HG03354 (cell line): ENCODE measurements at regions not wholly inside any gene's neighbourhood (a gene's known extent, or its start where the extent isn't known, plus 50 kb on each side); places are given as distances from the start of the nearest gene placed in this dataset.
A peak's percentile ranks its signal among the peaks of the same experiment; 100 is the strongest.

Source experiments
- ATAC-seq: cut with Tn5 transposase; IDR thresholded peaks from one replicate; pipeline ENCODE4 v1.9.1; 2021; ENCODE audit warnings: mild to moderate bottlenecking; ENCODE audit not compliant: unreplicated experiment, poor library complexity, severe bottlenecking

DNA sequence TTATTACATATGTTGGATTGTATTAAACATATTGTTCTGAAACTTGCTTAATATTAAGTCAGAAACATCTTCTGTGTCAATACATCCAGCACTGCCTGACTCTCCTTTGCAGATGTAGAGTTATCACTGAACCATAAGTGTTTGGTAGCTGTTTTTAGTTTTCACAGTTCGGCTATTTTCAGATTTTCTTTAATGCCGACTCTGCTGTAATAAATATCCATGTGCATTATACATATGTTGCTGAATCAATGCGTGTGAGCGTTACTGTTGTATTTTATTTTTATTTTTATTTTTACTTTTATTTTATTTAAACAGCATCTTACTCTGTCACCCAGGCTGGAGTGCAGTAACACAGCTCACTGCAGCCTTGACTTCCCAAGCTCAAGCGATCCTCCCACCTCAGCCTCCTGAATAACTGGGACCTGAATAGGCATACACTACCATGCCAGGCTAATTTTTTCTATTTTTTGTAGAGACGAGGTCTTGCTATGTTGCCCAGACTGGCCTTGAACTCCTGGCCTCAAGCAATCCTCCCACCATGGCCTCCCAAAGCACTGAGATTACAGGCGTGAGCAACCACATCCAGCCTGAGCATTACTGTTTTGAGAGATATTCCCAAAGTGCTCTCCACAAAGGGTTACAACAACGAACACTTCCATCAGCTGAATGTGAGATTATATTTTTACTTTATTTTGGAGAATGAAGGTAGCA is 50.7 kb upstream of the NOCT start:
- no peak for ATAC-seq

DNA sequence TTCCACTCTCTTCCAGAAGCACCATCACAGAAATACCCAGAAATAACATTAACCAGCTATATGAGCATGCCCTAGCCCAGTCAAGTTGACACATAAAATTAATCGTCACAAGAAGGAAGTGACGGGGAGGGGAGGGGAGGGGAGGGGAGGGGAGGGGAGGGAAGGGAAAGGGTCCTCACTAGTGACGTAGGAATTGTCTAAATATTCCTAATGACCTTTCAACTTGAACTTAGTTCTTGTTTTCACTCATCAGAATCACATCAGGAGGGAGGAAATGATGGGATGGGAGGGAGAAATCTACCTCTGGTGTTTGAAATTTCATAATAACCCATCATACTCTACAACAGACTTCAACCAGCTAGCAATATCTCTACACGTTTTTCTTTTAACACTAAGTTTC is 52.2 kb upstream of the NOCT start:
- ATAC-seq = no peak

GRCh38 chr4:138961664-138962063 is 53.9 kb upstream of the NOCT start:
- no peak for ATAC-seq

GRCh38 chr4:138961129-138961528 is 54.5 kb upstream of the NOCT start:
- ATAC-seq = no peak

DNA sequence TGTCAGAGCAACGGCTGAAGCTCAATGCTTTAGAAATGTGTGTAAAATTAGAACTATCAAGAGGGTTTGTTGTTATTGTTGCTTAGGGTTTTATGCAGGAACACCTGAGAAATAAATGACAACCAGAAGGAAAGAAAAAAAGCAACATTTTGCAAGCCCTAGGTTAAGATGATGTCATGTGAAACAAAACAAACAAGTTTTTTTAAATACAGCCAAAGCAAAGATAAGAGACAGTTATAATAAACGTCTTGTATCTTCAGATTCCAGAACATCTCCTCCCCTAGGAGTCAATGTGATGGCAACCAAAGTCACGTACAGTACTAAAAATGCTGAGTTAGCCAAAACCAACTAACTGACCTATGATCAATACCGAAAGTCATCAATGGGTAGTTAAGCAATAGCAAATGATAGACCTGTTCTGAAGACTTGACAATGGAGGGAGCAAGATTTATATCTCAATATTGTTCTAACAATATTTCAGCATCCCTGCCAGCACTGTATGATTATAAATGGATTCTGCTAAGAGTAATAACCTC is 55.3 kb upstream of the NOCT start:
- no peak for ATAC-seq

- no peak for ATAC-seq
Observed at GRCh38 chr4:138959097-138959815, 56.3 kb upstream of the NOCT start.

DNA sequence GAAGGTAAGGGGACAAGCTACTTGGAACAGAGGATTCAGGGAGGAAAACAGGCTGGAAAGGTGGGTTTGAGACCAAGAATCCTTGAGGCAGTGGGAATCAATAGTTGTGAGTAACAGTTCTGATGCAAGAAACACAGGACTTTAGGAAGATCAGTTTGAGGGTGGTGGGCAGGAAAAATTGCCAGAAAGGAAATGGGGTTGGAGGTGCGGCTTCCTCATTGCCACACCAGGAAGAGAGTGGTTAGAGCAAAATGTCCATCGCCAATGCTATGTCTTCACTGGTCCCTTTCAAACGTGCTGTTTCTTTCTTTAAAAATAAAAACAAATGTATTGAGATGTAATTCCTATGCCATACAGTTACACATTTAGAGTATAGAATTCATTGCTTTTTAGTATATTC is 57.1 kb upstream of the NOCT start:
- ATAC-seq = no peak

DNA sequence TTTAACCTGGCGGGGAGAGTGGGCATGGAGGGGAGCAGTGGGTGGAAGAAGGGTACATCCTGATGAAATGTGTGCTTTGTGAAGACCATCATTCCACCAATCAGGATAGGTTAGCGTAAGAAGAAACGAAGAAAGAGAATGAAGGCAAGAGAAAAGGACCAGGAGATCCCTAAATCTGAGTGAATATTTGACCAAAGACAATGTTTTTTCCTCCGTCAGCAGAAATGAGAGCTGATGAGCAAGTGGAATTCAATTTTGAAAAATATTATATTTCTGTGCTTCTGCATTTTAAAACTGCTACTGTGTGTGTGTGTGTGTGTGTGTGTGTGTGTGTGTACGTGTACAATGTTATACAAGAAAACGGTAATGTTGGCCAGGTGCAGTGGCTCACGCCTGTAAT is 58.3 kb upstream of the NOCT start:
- ATAC-seq = no peak

DNA sequence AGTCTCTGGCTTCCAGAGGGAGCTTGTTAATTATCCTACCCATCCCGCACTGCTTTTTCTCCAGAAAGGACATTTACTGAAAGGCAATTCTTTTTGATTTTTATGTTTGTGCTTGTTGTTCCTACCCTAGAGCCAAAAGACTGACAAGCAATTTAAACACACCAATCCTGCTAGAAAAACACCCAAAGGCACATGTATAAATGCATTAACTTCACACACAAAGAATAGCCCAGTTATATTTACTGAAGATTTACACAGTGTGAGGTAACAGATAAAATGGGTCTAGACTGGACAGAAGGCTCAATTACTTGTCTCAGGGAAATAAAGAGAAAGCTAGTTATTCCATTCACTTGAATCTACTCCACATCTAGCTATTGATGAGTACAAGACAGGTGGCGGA is 61.2 kb upstream of the NOCT start:
- no peak for ATAC-seq

DNA sequence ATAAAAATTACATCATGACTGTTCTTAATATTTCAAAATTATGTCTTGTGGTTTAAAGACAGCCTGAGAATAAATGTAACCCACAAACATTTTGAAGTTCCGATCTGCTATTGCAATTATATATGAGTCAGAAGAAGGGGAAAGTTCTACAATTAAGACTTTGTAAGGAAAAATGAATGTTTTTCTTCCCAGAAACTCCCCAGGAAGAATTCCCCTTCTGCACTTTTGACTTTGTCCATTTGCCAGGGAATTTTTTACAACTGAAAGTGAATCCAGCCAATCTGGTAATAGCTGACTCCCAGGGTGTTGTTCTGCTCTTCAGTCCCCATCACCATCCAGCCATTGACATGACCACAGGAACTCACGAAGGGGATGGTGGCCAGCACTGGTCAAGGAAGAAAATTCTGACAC is 61.6 kb upstream of the NOCT start:
- no peak for ATAC-seq

- ATAC-seq = no peak
Observed at GRCh38 chr4:138952411-138952810, 63.2 kb upstream of the NOCT start.

GRCh38 chr4:138951764-138952163 is 63.8 kb upstream of the NOCT start:
- ATAC-seq = no peak

DNA sequence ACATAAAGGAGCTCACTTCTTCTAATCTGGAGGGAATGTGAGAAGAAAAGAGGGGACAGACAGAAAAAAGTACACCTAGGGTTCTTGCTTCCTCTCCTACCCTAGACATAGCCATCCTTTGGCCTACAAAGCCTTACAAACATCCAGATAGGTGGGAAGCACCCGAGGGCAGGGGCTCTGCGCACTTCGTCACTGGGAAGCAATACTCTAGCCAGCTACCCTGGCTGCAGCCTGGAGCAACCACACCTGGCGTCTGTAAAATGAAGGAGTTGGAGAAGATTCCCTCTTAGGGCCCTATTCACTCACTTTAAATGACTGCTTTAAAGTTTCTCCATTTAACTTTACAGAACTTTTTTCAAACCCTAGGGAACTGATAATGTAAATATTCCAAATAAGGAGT is 65.7 kb upstream of the NOCT start:
- ATAC-seq = no peak

DNA sequence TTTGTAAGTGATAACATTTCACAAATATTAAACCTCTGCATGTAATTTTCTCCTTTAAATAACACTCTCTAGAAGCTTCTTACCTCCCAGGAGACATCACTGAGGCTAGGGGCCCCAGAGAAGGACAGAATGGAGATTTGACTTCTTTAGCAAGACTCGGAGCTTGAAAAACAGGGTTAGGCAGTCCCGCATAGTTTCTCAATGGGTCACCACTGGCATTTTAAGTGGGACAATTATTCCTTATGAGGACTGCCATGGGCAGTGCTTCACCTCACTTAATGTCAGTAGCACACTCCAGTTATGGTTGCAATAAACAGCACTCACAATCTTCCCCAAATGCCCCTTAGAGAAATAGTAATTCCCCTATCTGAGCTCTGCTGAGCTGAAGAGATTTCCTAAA is 66.7 kb upstream of the NOCT start:
- no peak for ATAC-seq

GRCh38 chr4:138946306-138946705 is 69.3 kb upstream of the NOCT start:
- ATAC-seq = no peak

DNA sequence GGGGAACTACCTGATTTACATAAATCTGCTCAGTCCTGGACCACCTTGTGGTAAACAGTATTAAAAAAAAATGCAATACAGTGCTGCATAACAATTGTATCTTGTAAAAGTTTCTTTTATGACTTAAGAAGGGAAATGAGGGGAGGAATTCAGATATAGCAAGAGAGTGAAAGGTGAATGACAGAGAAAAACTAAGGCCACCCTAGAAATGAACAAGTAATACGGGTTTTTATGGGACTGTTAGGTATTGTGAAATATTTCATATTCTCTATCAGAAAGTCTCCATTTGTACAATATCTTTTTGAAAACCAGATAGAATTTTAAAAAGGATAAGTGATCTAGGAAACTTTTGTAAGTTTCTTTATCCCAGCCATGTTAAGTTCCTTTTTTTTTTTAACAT is 69.7 kb upstream of the NOCT start:
- ATAC-seq = no peak

GRCh38 chr4:138945401-138945800 is 70.2 kb upstream of the NOCT start:
- no peak for ATAC-seq

DNA sequence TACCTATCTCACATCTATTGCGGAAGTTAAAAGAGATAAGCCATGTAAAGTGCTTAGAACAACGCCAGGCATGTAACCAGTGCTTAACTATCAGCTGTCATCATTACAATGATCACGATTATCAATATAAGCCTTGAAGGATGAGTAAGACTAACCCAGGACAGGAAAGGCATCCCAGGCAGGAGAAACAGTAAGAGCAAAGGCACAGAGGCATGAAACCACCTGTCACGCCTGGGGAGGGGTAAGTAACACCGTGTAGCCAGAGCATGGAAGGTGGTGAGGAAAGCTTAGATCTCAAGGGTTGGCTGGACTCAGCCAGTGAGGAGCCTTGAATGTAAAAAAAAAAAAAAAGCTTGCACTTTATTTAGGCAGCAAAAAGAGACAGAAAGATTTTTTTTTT is 71.7 kb upstream of the NOCT start:
- ATAC-seq = no peak

DNA sequence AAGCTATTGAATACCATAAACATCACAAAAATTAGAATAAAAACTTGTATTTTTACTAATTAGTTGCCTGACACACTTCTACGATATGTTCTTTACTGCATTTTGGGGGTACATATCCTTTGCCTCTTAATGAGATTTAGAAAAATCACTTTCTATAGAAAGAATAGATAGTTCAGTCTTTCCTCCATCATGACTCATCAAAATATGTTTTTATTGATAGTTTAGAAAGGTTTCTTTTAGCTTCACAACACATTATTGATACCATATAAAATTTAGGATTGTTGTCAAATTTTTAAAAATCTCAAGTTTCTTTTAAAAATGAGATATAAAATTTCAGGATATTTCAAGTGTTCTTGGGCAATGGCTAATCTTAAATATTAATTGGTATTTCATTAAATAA is 74.5 kb upstream of the NOCT start:
- no peak for ATAC-seq

DNA sequence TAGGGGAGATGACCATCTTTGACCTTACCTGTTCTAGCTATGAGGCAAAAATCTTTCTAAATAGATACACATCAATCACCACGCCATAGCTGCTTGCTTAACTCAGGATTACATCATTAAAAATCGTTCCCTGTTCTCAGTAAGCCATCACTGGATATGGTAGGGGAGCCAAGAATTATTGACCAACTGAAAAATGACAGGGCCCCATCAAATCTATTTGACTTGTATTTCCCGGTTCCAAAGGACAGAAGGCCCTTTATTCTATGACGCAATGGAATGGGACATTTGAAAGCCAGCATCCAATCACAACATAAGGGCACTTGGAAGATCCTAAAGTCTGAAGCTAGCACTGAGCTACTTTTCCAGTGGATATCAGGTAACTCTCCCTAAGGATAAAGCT is 75.6 kb upstream of the NOCT start:
- no peak for ATAC-seq

GRCh38 chr4:138938366-138938690 is 77.3 kb upstream of the NOCT start:
- peak; percentile 88 for ATAC-seq
